Activated CD4-positive, alpha-beta memory T cell treated with anti-CD3 and anti-CD28 coated beads, Interleukin-2, amount 10 ng/mL, durations not matched to agents 7 days and 5 days (primary cell): ENCODE measurements at regions not wholly inside any gene's neighbourhood (a gene's known extent, or its start where the extent isn't known, plus 50 kb on each side); places are given as distances from the start of the nearest gene placed in this dataset.
"Not testable (repeated sequence)": the region's sequence is repeated elsewhere in the genome, so short reads cannot be mapped to it uniquely, and the experiment has no call there.

Experiments used
- CTCF ChIA-PET: fragments of 350-600 bp; sonication (Branson Sonifier 250); formaldehyde crosslinking; loops from one replicate; lab custom pipeline; 2021; ENCODE audit warnings: antibody characterized with exemption, inconsistent platforms; lab: Charles Lee
- POLR2A ChIA-PET: fragments of 350-600 bp; sonication (Branson Sonifier 250); formaldehyde crosslinking; loops from one replicate; lab custom pipeline; 2021; ENCODE audit warnings: antibody characterized with exemption; lab: Charles Lee
- DNase-seq: peaks from one replicate; pipeline ENCODE4 v3.0.0-alpha.2; 2020
- H3K27ac Mint-ChIP-seq: one replicate; pipeline ENCODE4 v1.8.0; 2021; ENCODE audit warnings: mild to moderate bottlenecking, mixed read lengths
- H3K27me3 Mint-ChIP-seq: one replicate; pipeline ENCODE4 v1.8.0; 2021; ENCODE audit warnings: mixed read lengths
- H3K36me3 Mint-ChIP-seq: one replicate; pipeline ENCODE4 v1.8.0; 2021; ENCODE audit warnings: low read depth, mixed read lengths
- H3K4me1 Mint-ChIP-seq: one replicate; pipeline ENCODE4 v1.8.0; 2021; ENCODE audit warnings: mixed read lengths
- H3K4me3 Mint-ChIP-seq: one replicate; pipeline ENCODE4 v1.8.0; 2021; ENCODE audit warnings: mild to moderate bottlenecking, mixed read lengths
- H3K9me3 Mint-ChIP-seq: one replicate; pipeline ENCODE4 v1.8.0; 2021; ENCODE audit warnings: mixed read lengths

- peaks cover 8% of the 10 kb centered on the region for H3K9me3 Mint-ChIP-seq
- DNase-seq, result no peak
- H3K4me3 Mint-ChIP-seq, result no peak overlapping the region
- no peaks in the 10 kb centered on the region for H3K27me3 Mint-ChIP-seq
- H3K36me3 Mint-ChIP-seq, result no peaks in the 10 kb centered on the region
- POLR2A ChIA-PET, result no interaction called here
- CTCF ChIA-PET, result no interaction called here
- H3K4me1 Mint-ChIP-seq, result no peaks in the 10 kb centered on the region
- no peak overlapping the region for H3K27ac Mint-ChIP-seq
Measured at GRCh38 chr14:43087666-43088065, 1419.4 kb downstream of the FSCB start.

- Mint-ChIP-seq H3K9me3 (peaks cover 8% of the 10 kb centered on the region), H3K36me3 (no peaks in the 10 kb centered on the region)
Measured at GRCh38 chr14:43085819-43086218, 1421.3 kb downstream of the FSCB start.

GRCh38 chr14:43067372-43067771, 1439.7 kb downstream of the FSCB start:
- H3K4me1 Mint-ChIP-seq, H3K4me3 Mint-ChIP-seq, H3K9me3 Mint-ChIP-seq, H3K27ac Mint-ChIP-seq, H3K36me3 Mint-ChIP-seq, CTCF ChIA-PET, POLR2A ChIA-PET, H3K27me3 Mint-ChIP-seq, DNase-seq: not testable (repeated sequence)

More at GRCh38 chr14:43085819-43086218, 1421.3 kb downstream of the FSCB start:
- Mint-ChIP-seq H3K27ac (no peak overlapping the region), H3K27me3 (no peaks in the 10 kb centered on the region), H3K4me3 (no peak overlapping the region), H3K4me1 (no peaks in the 10 kb centered on the region)
- ChIA-PET CTCF (no interaction called here), POLR2A (no interaction called here)
- DNase-seq, result no peak

- H3K36me3 Mint-ChIP-seq, result no peaks in the 10 kb centered on the region
- H3K4me3 Mint-ChIP-seq, result no peak overlapping the region
- CTCF ChIA-PET, result no interaction called here
- peaks cover 9% of the 10 kb centered on the region for H3K9me3 Mint-ChIP-seq
- no peaks in the 10 kb centered on the region for H3K27me3 Mint-ChIP-seq
- POLR2A ChIA-PET, result no interaction called here
- no peak overlapping the region for H3K27ac Mint-ChIP-seq
- no peak for DNase-seq
- H3K4me1 Mint-ChIP-seq, result no peaks in the 10 kb centered on the region
Measured at GRCh38 chr14:43056106-43056505, 1449.4 kb downstream of the LRFN5 start.

- H3K27me3 Mint-ChIP-seq, result no peaks in the 10 kb centered on the region
- no peaks in the 10 kb centered on the region for H3K4me1 Mint-ChIP-seq
- peaks cover 5% of the 10 kb centered on the region for H3K9me3 Mint-ChIP-seq
- H3K36me3 Mint-ChIP-seq, result no peaks in the 10 kb centered on the region
- DNase-seq, result no peak
- no peak overlapping the region for H3K27ac Mint-ChIP-seq
- ChIA-PET CTCF (no interaction called here), POLR2A (no interaction called here)
- no peak overlapping the region for H3K4me3 Mint-ChIP-seq
Measured at GRCh38 chr14:43052897-43053296, 1446.2 kb downstream of the LRFN5 start.

- peaks cover 3% of the 10 kb centered on the region for H3K9me3 Mint-ChIP-seq
- H3K36me3 Mint-ChIP-seq, result no peaks in the 10 kb centered on the region
- no peak for DNase-seq
- no peaks in the 10 kb centered on the region for H3K27me3 Mint-ChIP-seq
- H3K4me1 Mint-ChIP-seq, result no peaks in the 10 kb centered on the region
- POLR2A ChIA-PET, result no interaction called here
- H3K4me3 Mint-ChIP-seq, result no peak overlapping the region
- CTCF ChIA-PET, result no interaction called here
- H3K27ac Mint-ChIP-seq, result no peak overlapping the region
Measured at GRCh38 chr14:43043850-43044249, 1437.2 kb downstream of the LRFN5 start.

GRCh38 chr14:43042408-43042807, 1435.7 kb downstream of the LRFN5 start:
- Mint-ChIP-seq H3K9me3 (peaks cover 3% of the 10 kb centered on the region), H3K4me1 (no peaks in the 10 kb centered on the region), H3K27ac (no peak overlapping the region), H3K4me3 (no peak overlapping the region), H3K27me3 (no peaks in the 10 kb centered on the region), H3K36me3 (no peaks in the 10 kb centered on the region)
- ChIA-PET POLR2A (no interaction called here), CTCF (no interaction called here)
- DNase-seq, result no peak

- Mint-ChIP-seq H3K4me3 (no peak overlapping the region), H3K36me3 (no peaks in the 10 kb centered on the region), H3K4me1 (no peaks in the 10 kb centered on the region), H3K9me3 (peaks cover 3% of the 10 kb centered on the region), H3K27ac (no peak overlapping the region), H3K27me3 (no peaks in the 10 kb centered on the region)
- ChIA-PET CTCF (no interaction called here), POLR2A (no interaction called here)
- DNase-seq, result no peak
Measured at GRCh38 chr14:43041976-43042375, 1435.3 kb downstream of the LRFN5 start.

GRCh38 chr14:43041207-43041606, 1434.5 kb downstream of the LRFN5 start:
- H3K27ac Mint-ChIP-seq, result no peak overlapping the region
- H3K4me3 Mint-ChIP-seq, result no peak overlapping the region
- POLR2A ChIA-PET, result no interaction called here
- no peak for DNase-seq
- H3K27me3 Mint-ChIP-seq, result no peaks in the 10 kb centered on the region
- CTCF ChIA-PET, result no interaction called here
- peaks cover 3% of the 10 kb centered on the region for H3K9me3 Mint-ChIP-seq
- no peaks in the 10 kb centered on the region for H3K4me1 Mint-ChIP-seq
- no peaks in the 10 kb centered on the region for H3K36me3 Mint-ChIP-seq

- CTCF ChIA-PET, result no interaction called here
- Mint-ChIP-seq H3K4me1 (no peaks in the 10 kb centered on the region), H3K9me3 (peaks cover 3% of the 10 kb centered on the region), H3K27ac (no peak overlapping the region), H3K27me3 (no peaks in the 10 kb centered on the region), H3K36me3 (no peaks in the 10 kb centered on the region), H3K4me3 (no peak overlapping the region)
- POLR2A ChIA-PET, result no interaction called here
- DNase-seq, result no peak
Measured at GRCh38 chr14:43039881-43040280, 1433.2 kb downstream of the LRFN5 start.

- H3K4me3 Mint-ChIP-seq, result no peak overlapping the region
- ChIA-PET POLR2A (no interaction called here), CTCF (no interaction called here)
- no peak for DNase-seq
- no peaks in the 10 kb centered on the region for H3K4me1 Mint-ChIP-seq
- H3K9me3 Mint-ChIP-seq, result no peaks in the 10 kb centered on the region
- H3K27ac Mint-ChIP-seq, result no peak overlapping the region
- H3K36me3 Mint-ChIP-seq, result no peaks in the 10 kb centered on the region
- H3K27me3 Mint-ChIP-seq, result no peaks in the 10 kb centered on the region
Measured at GRCh38 chr14:43031598-43031997, 1424.9 kb downstream of the LRFN5 start.

GRCh38 chr14:43022094-43022800, 1415.6 kb downstream of the LRFN5 start:
- H3K27me3 Mint-ChIP-seq, result no peaks in the 10 kb centered on the region
- H3K9me3 Mint-ChIP-seq, result peaks cover 6% of the 10 kb centered on the region
- ChIA-PET POLR2A (no interaction called here), CTCF (no interaction called here)
- no peak overlapping the region for H3K4me3 Mint-ChIP-seq
- no peak for DNase-seq
- no peaks in the 10 kb centered on the region for H3K4me1 Mint-ChIP-seq
- no peak overlapping the region for H3K27ac Mint-ChIP-seq
- H3K36me3 Mint-ChIP-seq, result no peaks in the 10 kb centered on the region

GRCh38 chr14:43019826-43020225, 1413.2 kb downstream of the LRFN5 start:
- no peak for DNase-seq
- CTCF ChIA-PET, result no interaction called here
- no peaks in the 10 kb centered on the region for H3K4me1 Mint-ChIP-seq
- no peak overlapping the region for H3K27ac Mint-ChIP-seq
- no peak overlapping the region for H3K4me3 Mint-ChIP-seq
- H3K36me3 Mint-ChIP-seq, result no peaks in the 10 kb centered on the region
- peaks cover 6% of the 10 kb centered on the region for H3K9me3 Mint-ChIP-seq
- POLR2A ChIA-PET, result no interaction called here
- no peaks in the 10 kb centered on the region for H3K27me3 Mint-ChIP-seq

GRCh38 chr14:43014338-43014737, 1407.7 kb downstream of the LRFN5 start:
- POLR2A ChIA-PET, result no interaction called here
- DNase-seq, result no peak
- H3K27me3 Mint-ChIP-seq, result no peaks in the 10 kb centered on the region
- no peak overlapping the region for H3K27ac Mint-ChIP-seq
- H3K4me3 Mint-ChIP-seq, result no peak overlapping the region
- CTCF ChIA-PET, result no interaction called here
- H3K4me1 Mint-ChIP-seq, result no peaks in the 10 kb centered on the region
- H3K9me3 Mint-ChIP-seq, result peaks cover 3% of the 10 kb centered on the region
- H3K36me3 Mint-ChIP-seq, result no peaks in the 10 kb centered on the region
